ENCODE measurements at regions not wholly inside any gene's neighbourhood (a gene's known extent, or its start where the extent isn't known, plus 50 kb on each side); places are given as distances from the start of the nearest gene placed in this dataset.

- Mint-ChIP-seq H3K4me3 (no peak overlapping the region), H3K36me3 (ENCODE audit: low read depth) (no peaks in the 10 kb centered on the region), H3K27me3 (ENCODE audit: low read depth) (no peaks in the 10 kb centered on the region), H3K4me1 (peaks cover 14% of the 10 kb centered on the region), H3K27ac (no peak overlapping the region), H3K9me3 (no peaks in the 10 kb centered on the region)
- TF ChIP-seq CTCF (IDR thresholded peaks at IDR 0.05; ENCODE audit: unreplicated experiment in 3 of 3), result no peak
Observed at GRCh38 chr9:28868228-28868990, 1295.1 kb upstream of the C9orf72 start.

- H3K27me3 Mint-ChIP-seq (ENCODE audit: low read depth), result no peaks in the 10 kb centered on the region
- H3K27ac Mint-ChIP-seq, result no peak overlapping the region
- H3K4me3 Mint-ChIP-seq, result no peak overlapping the region
- TF ChIP-seq CTCF (IDR thresholded peaks at IDR 0.05; ENCODE audit: unreplicated experiment in 3 of 3), result no peak
- no peaks in the 10 kb centered on the region for H3K9me3 Mint-ChIP-seq
- no peaks in the 10 kb centered on the region for H3K4me1 Mint-ChIP-seq
- H3K36me3 Mint-ChIP-seq (ENCODE audit: low read depth), result no peaks in the 10 kb centered on the region
Observed at GRCh38 chr9:28882529-28882928, 1309.2 kb upstream of the C9orf72 start.

GRCh38 chr9:28883234-28883633 is 1310.0 kb upstream of the C9orf72 start:
- no peak for TF ChIP-seq CTCF (IDR thresholded peaks at IDR 0.05; ENCODE audit: unreplicated experiment in 3 of 3)
- no peaks in the 10 kb centered on the region for H3K36me3 Mint-ChIP-seq (ENCODE audit: low read depth)
- no peaks in the 10 kb centered on the region for H3K27me3 Mint-ChIP-seq (ENCODE audit: low read depth)
- no peaks in the 10 kb centered on the region for H3K9me3 Mint-ChIP-seq
- H3K27ac Mint-ChIP-seq, result no peak overlapping the region
- no peak overlapping the region for H3K4me3 Mint-ChIP-seq
- no peaks in the 10 kb centered on the region for H3K4me1 Mint-ChIP-seq

GRCh38 chr9:28887188-28887884 is 1314.1 kb upstream of the C9orf72 start:
- Mint-ChIP-seq H3K9me3 (no peaks in the 10 kb centered on the region), H3K4me1 (no peaks in the 10 kb centered on the region), H3K4me3 (no peak overlapping the region), H3K36me3 (ENCODE audit: low read depth) (no peaks in the 10 kb centered on the region), H3K27me3 (ENCODE audit: low read depth) (no peaks in the 10 kb centered on the region), H3K27ac (no peak overlapping the region)
- TF ChIP-seq CTCF (IDR thresholded peaks at IDR 0.05; ENCODE audit: unreplicated experiment in 3 of 3), result no peak

- Mint-ChIP-seq H3K27me3 (ENCODE audit: low read depth) (no peaks in the 10 kb centered on the region), H3K36me3 (ENCODE audit: low read depth) (no peaks in the 10 kb centered on the region), H3K4me1 (no peaks in the 10 kb centered on the region), H3K4me3 (no peak overlapping the region), H3K9me3 (no peaks in the 10 kb centered on the region), H3K27ac (no peak overlapping the region)
- TF ChIP-seq CTCF (IDR thresholded peaks at IDR 0.05; ENCODE audit: unreplicated experiment in 3 of 3), result no peak
Observed at GRCh38 chr9:28888806-28889205, 1315.5 kb upstream of the C9orf72 start.

- Mint-ChIP-seq H3K4me1 (no peaks in the 10 kb centered on the region), H3K36me3 (ENCODE audit: low read depth) (no peaks in the 10 kb centered on the region), H3K4me3 (no peak overlapping the region), H3K27me3 (ENCODE audit: low read depth) (no peaks in the 10 kb centered on the region), H3K9me3 (no peaks in the 10 kb centered on the region), H3K27ac (no peak overlapping the region)
- TF ChIP-seq CTCF (IDR thresholded peaks at IDR 0.05; ENCODE audit: unreplicated experiment in 3 of 3), result no peak
Observed at GRCh38 chr9:28892538-28892937, 1319.3 kb upstream of the C9orf72 start.
